Brain pericyte (primary cell): ENCODE measurements at regions not wholly inside any gene's neighbourhood (a gene's known extent, or its start where the extent isn't known, plus 50 kb on each side); places are given as distances from the start of the nearest gene placed in this dataset.

Experiments
- DNase-seq: peaks from one replicate; pipeline ENCODE4 v3.0.0-alpha.2; 2012; ENCODE audit warnings: low read depth, low spot score

- no peak for DNase-seq
These were observed 103.8 kb upstream of the CRHR1 start for GRCh38 chr17:45680360-45680759.

GRCh38 chr17:45681706-45682105, 102.4 kb upstream of the CRHR1 start:
- DNase-seq = no peak

- DNase-seq = no peak
These were observed 97.9 kb upstream of the CRHR1 start for GRCh38 chr17:45686250-45686649.

- no peak for DNase-seq
These were observed 96.5 kb upstream of the CRHR1 start for GRCh38 chr17:45687594-45687993.

- DNase-seq = no peak
These were observed 95.8 kb upstream of the CRHR1 start for GRCh38 chr17:45688353-45688752.

GRCh38 chr17:45688820-45689219, 95.3 kb upstream of the CRHR1 start:
- no peak for DNase-seq

- no peak for DNase-seq
These were observed 94.7 kb upstream of the CRHR1 start for GRCh38 chr17:45689451-45689850.

GRCh38 chr17:45690625-45691275, 93.4 kb upstream of the CRHR1 start:
- DNase-seq = no peak

- no peak for DNase-seq
These were observed 91.5 kb upstream of the CRHR1 start for GRCh38 chr17:45692661-45693060.

- no peak for DNase-seq
These were observed 90.3 kb upstream of the CRHR1 start for GRCh38 chr17:45693792-45694191.

- no peak for DNase-seq
These were observed 87.7 kb upstream of the CRHR1 start for GRCh38 chr17:45696442-45696841.

GRCh38 chr17:45697076-45697475, 87.0 kb upstream of the CRHR1 start:
- DNase-seq = no peak

- no peak for DNase-seq
These were observed 83.7 kb upstream of the CRHR1 start for GRCh38 chr17:45700171-45701090.

- no peak for DNase-seq
These were observed 81.4 kb upstream of the CRHR1 start for GRCh38 chr17:45702666-45703266.

- no peak for DNase-seq
These were observed 80.8 kb upstream of the CRHR1 start for GRCh38 chr17:45703348-45703747.

GRCh38 chr17:45703806-45704205, 80.3 kb upstream of the CRHR1 start:
- DNase-seq = no peak

GRCh38 chr17:45704251-45704650, 79.9 kb upstream of the CRHR1 start:
- no peak for DNase-seq

GRCh38 chr17:45705123-45706009, 78.8 kb upstream of the CRHR1 start:
- no peak for DNase-seq

GRCh38 chr17:45706033-45706432, 78.1 kb upstream of the CRHR1 start:
- no peak for DNase-seq

GRCh38 chr17:45708707-45709290, 75.3 kb upstream of the CRHR1 start:
- DNase-seq = no peak

GRCh38 chr17:45709728-45710288, 74.3 kb upstream of the CRHR1 start:
- DNase-seq = no peak
